Fibroblast of the aortic adventitia (primary cell): ENCODE measurements at regions not wholly inside any gene's neighbourhood (a gene's known extent, or its start where the extent isn't known, plus 50 kb on each side); places are given as distances from the start of the nearest gene placed in this dataset.

Experiments used
- DNase-seq: peaks from one replicate; pipeline ENCODE4 v3.0.0-alpha.2; 2010; ENCODE audit warnings: low read depth
- H3K4me3 ChIP-seq: 2 replicates; pipeline ENCODE4 v1.5.1; 2011; ENCODE audit warnings: low read depth, mild to moderate bottlenecking, control low read depth, low read length, moderate library complexity
- CTCF ChIP-seq: IDR thresholded peaks from 2 replicates; pipeline ENCODE4 v1.5.1; 2011; ENCODE audit warnings: mild to moderate bottlenecking, low read length, control low read depth, inconsistent platforms; ENCODE audit not compliant: insufficient read depth

- H3K4me3 ChIP-seq: no peak overlapping the region
- DNase-seq: no peak
- no peak for TF ChIP-seq CTCF
These were observed 386.2 kb upstream of the HNRNPA3 start for GRCh38 chr2:176826356-176826755.

GRCh38 chr2:176826984-176827668, 385.5 kb upstream of the HNRNPA3 start:
- no peak for DNase-seq
- no peak overlapping the region for H3K4me3 ChIP-seq
- no peak for TF ChIP-seq CTCF

GRCh38 chr2:176830362-176830761, 382.2 kb upstream of the HNRNPA3 start:
- no peak for TF ChIP-seq CTCF
- DNase-seq: no peak
- no peak overlapping the region for H3K4me3 ChIP-seq

GRCh38 chr2:176832086-176832485, 380.5 kb upstream of the HNRNPA3 start:
- TF ChIP-seq CTCF: no peak
- DNase-seq: no peak
- no peak overlapping the region for H3K4me3 ChIP-seq

GRCh38 chr2:176833671-176834070, 378.9 kb upstream of the HNRNPA3 start:
- no peak overlapping the region for H3K4me3 ChIP-seq
- no peak for DNase-seq
- TF ChIP-seq CTCF: no peak

- no peak overlapping the region for H3K4me3 ChIP-seq
- no peak for DNase-seq
- no peak for TF ChIP-seq CTCF
These were observed 378.4 kb upstream of the HNRNPA3 start for GRCh38 chr2:176834226-176834625.

GRCh38 chr2:176843208-176843607, 369.4 kb upstream of the HNRNPA3 start:
- no peak for TF ChIP-seq CTCF
- H3K4me3 ChIP-seq: no peak overlapping the region

More at GRCh38 chr2:176843208-176843607, 369.4 kb upstream of the HNRNPA3 start:
- DNase-seq: no peak
